ENCODE measurements at regions not wholly inside any gene's neighbourhood (a gene's known extent, or its start where the extent isn't known, plus 50 kb on each side); places are given as distances from the start of the nearest gene placed in this dataset.
"Not testable (repeated sequence)": the region's sequence is repeated elsewhere in the genome, so short reads cannot be mapped to it uniquely, and the experiment has no call there.

DNA sequence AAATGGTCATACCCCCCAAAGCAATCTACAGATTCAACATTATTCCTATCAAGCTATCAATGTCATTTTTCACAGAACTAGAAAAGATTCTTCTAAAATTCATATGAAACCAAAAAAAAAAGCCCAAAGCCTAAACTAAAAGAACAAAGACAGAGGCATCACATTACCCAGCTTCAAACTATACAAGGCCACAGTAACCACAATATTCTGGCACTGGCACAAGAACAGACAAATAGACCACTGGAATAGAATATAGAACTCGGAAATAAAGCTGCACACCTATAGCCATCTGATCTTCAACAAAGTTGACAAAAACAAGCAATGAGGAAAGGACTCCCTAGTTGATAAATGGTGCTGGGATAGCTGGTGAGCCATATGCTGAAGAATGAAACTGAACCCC is 89.2 kb upstream of the PCED1B start:
- DNase-seq, result no peak

- DNase-seq, result not testable (repeated sequence)
These were observed 87.4 kb upstream of the PCED1B start for GRCh38 chr12:46992051-46992450.

DNA sequence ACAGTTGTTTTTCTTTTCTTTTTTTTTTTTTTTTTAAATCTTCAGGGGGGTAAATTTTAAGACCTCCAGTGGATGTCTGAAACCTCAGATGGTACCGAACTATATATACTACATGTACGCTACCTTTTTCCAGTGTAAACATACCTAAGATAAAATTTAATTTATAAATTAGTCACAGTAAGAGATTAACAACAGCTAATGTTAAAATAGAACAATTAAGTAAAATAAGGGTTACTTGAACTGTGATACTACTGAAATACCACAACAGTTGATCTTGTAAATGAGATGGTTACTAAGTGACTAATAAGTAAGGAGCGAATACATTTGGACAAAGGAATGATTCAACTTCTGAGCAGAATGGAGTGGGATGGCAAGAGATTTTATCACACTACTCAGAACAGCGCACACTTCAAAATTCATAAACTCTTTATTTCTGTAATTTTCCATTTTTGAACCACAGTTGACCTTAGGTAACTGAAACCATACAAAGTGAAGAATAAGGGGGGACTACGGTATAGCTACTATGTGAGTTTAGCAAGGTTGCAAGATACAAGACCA is 80.5 kb upstream of the PCED1B start:
- DNase-seq, result no peak

GRCh38 chr12:47004634-47005033 is 74.8 kb upstream of the PCED1B start:
- DNase-seq, result no peak

- DNase-seq, result no peak
These were observed 72.4 kb upstream of the PCED1B start for GRCh38 chr12:47007048-47007447.

- no peak for DNase-seq
These were observed 66.9 kb upstream of the PCED1B start for GRCh38 chr12:47012552-47012951.

GRCh38 chr12:47014474-47014873 is 64.9 kb upstream of the PCED1B start:
- DNase-seq, result no peak

- DNase-seq, result no peak
These were observed 64.0 kb upstream of the PCED1B start for GRCh38 chr12:47015381-47015780.

GRCh38 chr12:47017041-47017713 is 62.2 kb upstream of the PCED1B start:
- no peak for DNase-seq

GRCh38 chr12:47017901-47018475 is 61.4 kb upstream of the PCED1B start:
- DNase-seq, result no peak

DNA sequence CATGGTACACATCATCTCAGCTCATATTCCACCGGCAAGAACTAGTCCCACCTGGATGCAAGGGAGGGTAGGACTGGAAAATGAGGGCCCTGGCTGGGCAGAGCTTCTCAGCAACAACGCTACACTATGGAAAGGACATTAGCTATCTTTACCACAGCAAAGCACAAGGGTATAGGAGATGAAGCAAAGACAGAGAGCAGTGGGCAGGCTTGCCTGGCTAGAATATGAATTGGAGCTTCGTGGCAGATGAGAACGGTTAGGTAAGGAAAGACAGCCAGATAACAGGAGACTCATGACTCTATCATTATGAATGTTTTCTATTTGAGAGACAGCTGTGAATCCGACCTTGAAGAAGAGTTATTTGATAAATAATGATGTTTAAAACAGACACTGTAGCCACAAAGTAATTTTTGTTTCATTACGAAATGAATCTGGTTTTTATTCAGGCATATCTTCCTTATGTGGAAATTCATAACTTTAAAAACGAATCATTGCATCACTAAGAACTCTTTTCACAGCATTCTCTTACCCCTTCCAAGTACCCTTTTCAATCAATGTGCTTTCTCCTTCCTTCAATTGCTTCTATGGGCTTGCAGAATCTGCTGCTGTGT is 59.1 kb upstream of the PCED1B start:
- no peak for DNase-seq

- DNase-seq, result no peak
These were observed 58.1 kb upstream of the PCED1B start for GRCh38 chr12:47021298-47021697.

GRCh38 chr12:47022296-47022695 is 57.1 kb upstream of the PCED1B start:
- DNase-seq, result no peak

GRCh38 chr12:47023311-47023710 is 56.1 kb upstream of the PCED1B start:
- DNase-seq, result no peak

- DNase-seq, result no peak
These were observed 55.5 kb upstream of the PCED1B start for GRCh38 chr12:47023953-47024352.

DNA sequence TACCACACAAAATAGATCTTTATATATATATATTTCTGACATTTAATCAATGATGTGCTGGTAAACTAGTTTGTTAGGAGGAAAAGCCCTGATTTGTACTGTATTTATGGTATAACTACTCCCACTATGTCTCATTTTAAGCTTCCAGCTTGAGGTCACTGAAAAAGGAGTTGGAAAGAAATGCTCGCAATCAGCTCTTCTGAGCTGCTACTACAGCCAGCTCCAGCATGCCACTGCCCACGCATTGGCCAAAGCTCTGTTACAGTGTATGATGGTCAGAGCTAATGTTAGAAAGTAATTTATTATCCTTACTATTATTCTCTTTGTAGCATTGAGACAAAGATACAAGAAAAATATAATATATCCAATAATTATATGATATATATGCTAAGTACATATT is 55.0 kb upstream of the PCED1B start:
- DNase-seq, result no peak

GRCh38 chr12:47025349-47025748 is 54.1 kb upstream of the PCED1B start:
- no peak for DNase-seq

GRCh38 chr12:47025798-47026197 is 53.6 kb upstream of the PCED1B start:
- DNase-seq, result no peak

- DNase-seq, result no peak
These were observed 53.1 kb upstream of the PCED1B start for GRCh38 chr12:47026291-47026690.

All from islet precursor cell (in vitro differentiated cells).